ENCODE measurements at regions not wholly inside any gene's neighbourhood (a gene's known extent, or its start where the extent isn't known, plus 50 kb on each side); places are given as distances from the start of the nearest gene placed in this dataset.

DNA sequence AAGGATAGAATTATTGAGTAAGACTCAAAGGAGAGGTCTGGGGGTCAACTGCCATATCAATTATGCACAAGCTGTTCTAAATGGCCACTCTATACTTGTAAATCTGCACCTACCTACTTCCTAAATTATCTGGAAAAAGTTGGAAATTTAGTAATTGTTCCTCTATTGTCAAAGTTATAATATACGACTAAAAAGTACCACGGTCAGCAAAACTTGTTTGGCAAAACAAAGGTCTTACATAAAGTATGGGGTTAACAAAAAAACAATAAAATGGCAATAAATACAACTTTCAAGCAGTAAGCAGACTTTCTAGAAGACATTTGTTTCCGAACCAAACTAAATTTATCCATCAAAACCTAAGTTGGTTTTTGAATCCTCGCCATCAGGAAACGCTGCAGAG is 309.7 kb downstream of the FRK start:
- Histone ChIP-seq H3K9me3 (ENCODE audit: low read length) (no peaks in the 10 kb centered on the region), H3K27me3 (ENCODE audit: control insufficient read depth in 1 of 2, insufficient read depth in 2 of 2, low read length in 2 of 2) (no peaks in the 10 kb centered on the region), H4K20me1 (ENCODE audit: insufficient read depth, low read length) (no peaks in the 10 kb centered on the region), H3K36me3 (replicated peaks in 1 of 2; ENCODE audit: control insufficient read depth in 1 of 2, insufficient read depth in 2 of 2, low read length in 2 of 2) (no peaks in the 10 kb centered on the region), H3K27ac (ENCODE audit: extremely low read length, insufficient read depth, low read length) (no peak overlapping the region), H3K79me2 (ENCODE audit: insufficient read depth, low read length) (no peaks in the 10 kb centered on the region), H3K4me2 (ENCODE audit: low read depth, low read length) (no peak overlapping the region), H2AFZ (ENCODE audit: low read length) (no peak overlapping the region), H3K4me3 (replicated peaks in 1 of 3; ENCODE audit: insufficient read depth in 1 of 3, low read depth in 2 of 3, low read length in 3 of 3) (no peak overlapping the region), H3K9ac (ENCODE audit: insufficient read depth, low read depth, low read length) (no peak overlapping the region), H3K4me1 (ENCODE audit: insufficient read depth, low read length) (no peaks in the 10 kb centered on the region)
- BruUV-seq (replicated peaks), result no TSS peak
- ChIA-PET POLR2A (no interaction called here), CTCF (ENCODE audit: low intra/inter-chr PET ratio, low total read pairs) (no interaction called here)
- no peak for TF ChIP-seq RARA (CRISPR knock-in tag; IDR thresholded peaks at IDR 0.05)
- peak; percentile 57 for TF ChIP-seq MAFF (IDR thresholded peaks at IDR 0.05; ENCODE audit: low read depth, low read length)
- peak; percentile 22 to 67; a peak in 3 of 4 replicates for TF ChIP-seq MAFK (conservative IDR thresholded peaks at IDR 0.05 in 1 of 2, IDR thresholded peaks at IDR 0.05 in 1 of 2; ENCODE audit: low read length in 2 of 2)
- in situ Hi-C loops (cut with HindIII; ENCODE audit: extremely low pct_ligation_motif_present, low pct_unique_long_range_greater_than_20kb), result no loop called here
- ATAC-seq (no peak), FAIRE-seq (no peak), DNase-seq (ENCODE audit: low spot score) (no peak)
- 15% methylated on average over 5 of the region's 5 CpGs for WGBS (ENCODE audit: low lambda C conversion rate)
- intact Hi-C loops (cut with micrococcal nuclease; ENCODE audit: unreplicated experiment), result no loop called here

- TF ChIP-seq ZNF496 (CRISPR knock-in tag; IDR thresholded peaks at IDR 0.05; ENCODE audit: insufficient replicate concordance) (no peak), ZNF703 (CRISPR knock-in tag; IDR thresholded peaks at IDR 0.05; ENCODE audit: borderline replicate concordance) (no peak)
- Histone ChIP-seq H3K4me2 (ENCODE audit: low read depth, low read length) (no peak overlapping the region), H3K9me3 (ENCODE audit: low read length) (no peaks in the 10 kb centered on the region), H3K27me3 (ENCODE audit: control insufficient read depth in 1 of 2, insufficient read depth in 2 of 2, low read length in 2 of 2) (no peaks in the 10 kb centered on the region), H3K36me3 (replicated peaks in 1 of 2; ENCODE audit: control insufficient read depth in 1 of 2, insufficient read depth in 2 of 2, low read length in 2 of 2) (no peaks in the 10 kb centered on the region), H2AFZ (ENCODE audit: low read length) (no peak overlapping the region), H4K20me1 (ENCODE audit: insufficient read depth, low read length) (no peaks in the 10 kb centered on the region), H3K27ac (ENCODE audit: extremely low read length, insufficient read depth, low read length) (no peak overlapping the region), H3K79me2 (ENCODE audit: insufficient read depth, low read length) (no peaks in the 10 kb centered on the region), H3K4me1 (ENCODE audit: insufficient read depth, low read length) (no peaks in the 10 kb centered on the region), H3K9ac (ENCODE audit: insufficient read depth, low read depth, low read length) (no peak overlapping the region), H3K4me3 (replicated peaks in 1 of 3; ENCODE audit: insufficient read depth in 1 of 3, low read depth in 2 of 3, low read length in 3 of 3) (no peak overlapping the region)
- FAIRE-seq (no peak), ATAC-seq (no peak), DNase-seq (ENCODE audit: low spot score) (no peak)
- intact Hi-C loops (cut with micrococcal nuclease; ENCODE audit: unreplicated experiment), result no loop called here
- ChIA-PET POLR2A (no interaction called here), CTCF (ENCODE audit: low intra/inter-chr PET ratio, low total read pairs) (no interaction called here)
- WGBS (ENCODE audit: low lambda C conversion rate), result 0% methylated on average over 1 of the region's 1 CpG
- BruUV-seq (replicated peaks), result no TSS peak
- in situ Hi-C loops (cut with HindIII; ENCODE audit: extremely low pct_ligation_motif_present, low pct_unique_long_range_greater_than_20kb), result no loop called here
These were observed 310.4 kb downstream of the FRK start for GRCh38 chr6:115750292-115750691.

Measured in HepG2 (cell line).